ENCODE measurements at regions not wholly inside any gene's neighbourhood (a gene's known extent, or its start where the extent isn't known, plus 50 kb on each side); places are given as distances from the start of the nearest gene placed in this dataset.

DNA sequence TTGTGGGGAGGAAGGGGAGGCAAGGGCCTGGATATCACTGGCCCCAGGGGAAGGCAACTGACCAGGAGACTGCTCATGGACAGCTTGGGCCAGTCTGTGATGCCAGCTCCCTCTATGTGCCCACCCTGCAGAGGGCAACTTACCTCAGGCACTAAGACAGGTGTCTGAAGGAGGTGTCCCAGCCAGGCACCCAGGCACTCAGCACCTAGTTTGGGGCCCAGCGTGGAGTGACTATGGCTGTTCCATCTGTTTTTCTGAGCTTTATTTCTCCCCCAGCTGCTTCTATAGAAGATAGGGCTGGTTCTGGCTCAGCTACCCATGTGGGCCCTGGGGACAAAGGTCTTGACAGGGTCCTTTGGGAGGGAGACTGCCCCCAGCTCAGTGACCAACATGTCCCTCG lies 150.6 kb upstream of the PCBD1 start:
- H3K9me3 ChIP-seq = no peaks in the 10 kb centered on the region
- no peaks in the 10 kb centered on the region for H3K27me3 ChIP-seq
- H3K4me1 ChIP-seq = no peaks in the 10 kb centered on the region
- H3K36me3 ChIP-seq = no peaks in the 10 kb centered on the region
- TF ChIP-seq, protein P1, sequence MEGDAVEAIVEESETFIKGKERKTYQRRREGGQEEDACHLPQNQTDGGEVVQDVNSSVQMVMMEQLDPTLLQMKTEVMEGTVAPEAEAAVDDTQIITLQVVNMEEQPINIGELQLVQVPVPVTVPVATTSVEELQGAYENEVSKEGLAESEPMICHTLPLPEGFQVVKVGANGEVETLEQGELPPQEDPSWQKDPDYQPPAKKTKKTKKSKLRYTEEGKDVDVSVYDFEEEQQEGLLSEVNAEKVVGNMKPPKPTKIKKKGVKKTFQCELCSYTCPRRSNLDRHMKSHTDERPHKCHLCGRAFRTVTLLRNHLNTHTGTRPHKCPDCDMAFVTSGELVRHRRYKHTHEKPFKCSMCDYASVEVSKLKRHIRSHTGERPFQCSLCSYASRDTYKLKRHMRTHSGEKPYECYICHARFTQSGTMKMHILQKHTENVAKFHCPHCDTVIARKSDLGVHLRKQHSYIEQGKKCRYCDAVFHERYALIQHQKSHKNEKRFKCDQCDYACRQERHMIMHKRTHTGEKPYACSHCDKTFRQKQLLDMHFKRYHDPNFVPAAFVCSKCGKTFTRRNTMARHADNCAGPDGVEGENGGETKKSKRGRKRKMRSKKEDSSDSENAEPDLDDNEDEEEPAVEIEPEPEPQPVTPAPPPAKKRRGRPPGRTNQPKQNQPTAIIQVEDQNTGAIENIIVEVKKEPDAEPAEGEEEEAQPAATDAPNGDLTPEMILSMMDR (IDR thresholded peaks at IDR 0.05) = no peak
- TF ChIP-seq POLR2A (IDR thresholded peaks at IDR 0.05) = no peak
- no peak overlapping the region for H3K4me3 ChIP-seq
- no peak overlapping the region for H3K27ac ChIP-seq
- DNase-seq = peak in 1 of 3 donors; percentile 28

DNA sequence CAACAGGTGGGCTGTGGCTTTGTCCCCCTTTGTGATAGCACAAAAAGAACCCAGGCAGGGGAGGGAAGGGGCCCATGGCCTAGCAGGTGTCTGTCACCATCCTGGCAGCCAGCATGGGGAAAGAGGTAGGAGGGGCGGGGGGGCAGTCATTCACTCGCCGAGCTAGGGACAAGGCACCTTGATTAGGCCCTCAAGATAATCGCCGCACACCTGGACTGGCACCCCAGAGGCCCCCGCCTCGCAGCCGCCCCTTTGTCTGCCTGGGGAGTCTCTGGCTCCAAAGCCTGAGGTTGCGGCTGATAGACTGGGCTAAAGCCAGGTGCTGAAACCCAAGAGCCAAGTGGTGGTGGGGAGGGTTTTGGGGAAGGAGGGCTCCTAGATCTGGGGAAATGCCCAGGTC lies 151.2 kb upstream of the PCBD1 start:
- TF ChIP-seq, protein P1 (IDR thresholded peaks at IDR 0.05) = no peak
- no peak for TF ChIP-seq POLR2A (IDR thresholded peaks at IDR 0.05)
- Histone ChIP-seq H3K4me3 (no peak overlapping the region), H3K27ac (no peak overlapping the region), H3K27me3 (no peaks in the 10 kb centered on the region), H3K9me3 (no peaks in the 10 kb centered on the region), H3K36me3 (no peaks in the 10 kb centered on the region), H3K4me1 (no peaks in the 10 kb centered on the region)
- DNase-seq = peak in 1 of 3 donors; percentile 31

DNA sequence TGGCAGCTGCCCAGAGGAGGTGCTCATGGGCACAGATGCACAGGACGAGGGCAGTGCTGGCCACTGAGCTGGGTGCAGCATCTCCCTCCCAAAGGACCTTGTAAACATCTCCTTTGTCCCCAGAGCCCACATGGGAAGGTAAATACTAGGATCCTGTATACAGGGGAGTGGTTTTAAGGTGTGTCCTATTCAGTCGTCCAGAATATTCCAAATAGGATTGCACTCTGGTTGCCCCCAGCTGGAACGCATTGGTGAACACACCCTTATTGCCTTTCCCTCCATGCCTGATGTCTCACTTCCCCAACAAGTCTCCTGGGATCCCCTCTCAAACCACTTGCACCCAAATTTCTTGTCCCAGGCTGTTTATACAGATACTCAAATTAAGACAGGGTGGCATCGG lies 152.0 kb upstream of the PCBD1 start:
- no peak for DNase-seq
- Histone ChIP-seq H3K27me3 (no peaks in the 10 kb centered on the region), H3K4me1 (no peaks in the 10 kb centered on the region), H3K9me3 (no peaks in the 10 kb centered on the region), H3K4me3 (no peak overlapping the region), H3K36me3 (no peaks in the 10 kb centered on the region), H3K27ac (no peak overlapping the region)
- no peak for TF ChIP-seq POLR2A (IDR thresholded peaks at IDR 0.05)
- TF ChIP-seq, protein P1 (IDR thresholded peaks at IDR 0.05) = no peak

DNA sequence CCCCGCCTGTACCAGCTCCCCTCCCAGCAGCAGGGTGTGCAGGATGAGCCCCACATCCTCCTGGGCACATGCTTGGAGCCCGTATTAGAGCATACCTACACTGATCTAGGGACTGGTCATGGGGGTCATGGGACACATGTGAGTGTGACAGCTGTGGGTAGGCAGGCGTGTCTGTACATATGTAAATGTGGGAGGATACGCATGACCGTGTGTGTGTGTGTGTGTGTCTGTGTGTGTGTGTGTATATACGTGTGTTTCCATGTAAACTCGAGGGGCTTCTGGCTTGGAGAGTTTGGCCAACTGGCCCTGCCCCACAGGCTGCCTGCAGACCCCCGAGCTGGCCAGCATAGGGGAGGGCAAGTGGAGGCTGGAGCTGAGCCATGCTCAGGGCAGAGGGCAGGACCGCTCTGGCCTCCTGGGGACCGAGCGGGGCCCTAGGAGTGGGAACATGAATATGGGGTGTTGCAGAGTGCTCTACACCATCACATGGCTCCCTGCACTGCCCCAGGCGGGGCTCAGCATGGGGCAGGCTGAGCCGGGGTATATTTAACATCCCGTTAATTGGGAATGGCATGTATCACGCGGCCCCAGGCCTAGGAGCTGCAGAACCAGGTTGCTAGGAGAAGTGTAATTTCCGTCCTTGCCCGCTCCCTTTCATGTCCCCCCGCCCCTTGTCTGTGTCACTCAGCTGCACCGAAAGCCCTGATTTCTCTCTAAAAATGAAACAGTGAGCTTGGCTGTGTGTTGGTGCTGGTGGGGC lies 152.7 kb upstream of the PCBD1 start:
- Histone ChIP-seq H3K4me1 (no peaks in the 10 kb centered on the region), H3K4me3 (no peak overlapping the region), H3K27me3 (no peaks in the 10 kb centered on the region), H3K9me3 (no peaks in the 10 kb centered on the region), H3K36me3 (no peaks in the 10 kb centered on the region), H3K27ac (no peak overlapping the region)
- no peak for TF ChIP-seq POLR2A (IDR thresholded peaks at IDR 0.05)
- TF ChIP-seq, protein P1 (IDR thresholded peaks at IDR 0.05) = no peak
- DNase-seq = peak in 1 of 3 donors; percentile 25

DNA sequence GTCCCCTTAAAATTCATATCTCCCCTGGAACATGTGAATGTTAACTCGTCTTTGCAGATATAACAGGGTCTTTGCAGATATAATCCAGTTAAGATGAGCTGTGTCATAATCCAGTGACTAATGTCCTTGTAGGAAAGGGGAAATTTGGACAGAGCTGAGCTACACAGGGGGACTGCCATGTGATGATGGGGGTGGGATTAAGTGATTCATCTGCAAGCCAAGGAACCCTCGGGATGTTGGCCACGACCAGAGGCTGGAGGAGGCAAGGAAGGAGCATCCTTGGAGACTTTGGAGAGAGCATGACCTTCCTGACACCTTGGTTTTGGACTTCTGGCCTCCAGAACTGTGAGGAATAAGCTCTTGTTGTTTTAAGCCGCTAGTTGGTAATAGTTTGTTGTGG lies 153.9 kb upstream of the PCBD1 start:
- H3K36me3 ChIP-seq = no peaks in the 10 kb centered on the region
- no peaks in the 10 kb centered on the region for H3K27me3 ChIP-seq
- no peak overlapping the region for H3K27ac ChIP-seq
- no peak for DNase-seq
- H3K9me3 ChIP-seq = no peaks in the 10 kb centered on the region
- TF ChIP-seq, protein P1 (IDR thresholded peaks at IDR 0.05) = no peak
- no peak for TF ChIP-seq POLR2A (IDR thresholded peaks at IDR 0.05)
- H3K4me1 ChIP-seq = no peaks in the 10 kb centered on the region
- no peak overlapping the region for H3K4me3 ChIP-seq
